GM12878 (cell line): ENCODE measurements at regions not wholly inside any gene's neighbourhood (a gene's known extent, or its start where the extent isn't known, plus 50 kb on each side); places are given as distances from the start of the nearest gene placed in this dataset.

Source experiments
- BMI1 ChIP-seq: fragments of 450-650 bp; IDR thresholded peaks from 2 replicates; pipeline ENCODE4 v1.6.1; 2016; ENCODE audit warnings: mild to moderate bottlenecking, moderate library complexity, borderline replicate concordance
- CHD1 ChIP-seq: IDR thresholded peaks from 2 replicates; pipeline ENCODE4 v1.6.1; 2012; ENCODE audit warnings: low read depth, low read length, improper control_type of control experiment
- EP300 ChIP-seq, 2 experiments: fragments of 150-350 bp in 1 of 2; IDR thresholded peaks; 2 replicates each; pipeline ENCODE4 v1.6.1; 2011 to 2012; ENCODE audit warnings: low read depth in 2 of 2, low read length in 2 of 2, borderline replicate concordance in 1 of 2, improper control_type of control experiment in 1 of 2, inconsistent platforms in 1 of 2; ENCODE audit not compliant: control insufficient read depth in 1 of 2
- EZH2 ChIP-seq: IDR thresholded peaks from 2 replicates; pipeline ENCODE4 v1.6.1; 2012; ENCODE audit warnings: low read depth, mild to moderate bottlenecking, control low read depth, inconsistent platforms, low read length, borderline replicate concordance; ENCODE audit not compliant: control insufficient read depth
- JUND ChIP-seq: IDR thresholded peaks from 2 replicates; pipeline ENCODE4 v1.6.1; 2012; ENCODE audit warnings: low read depth, mild to moderate bottlenecking, low read length, improper control_type of control experiment, moderate library complexity
- NR2C2 ChIP-seq: IDR thresholded peaks from 2 replicates; pipeline ENCODE4 v1.6.1; 2011; ENCODE audit warnings: borderline replicate concordance, low read depth; ENCODE audit not compliant: control insufficient read depth, insufficient read length
- NR2F1 ChIP-seq: fragments of 450-650 bp; conservative IDR thresholded peaks from 2 replicates; pipeline ENCODE4 v1.6.1; 2017; ENCODE audit warnings: mild to moderate bottlenecking
- POLR2A ChIP-seq: IDR thresholded peaks from 2 replicates; pipeline ENCODE4 v1.6.1; 2011; ENCODE audit warnings: low read depth, mild to moderate bottlenecking, low read length
- SRF ChIP-seq, 2 experiments: IDR thresholded peaks; 2 replicates each; pipeline ENCODE4 v1.6.1; 2011; ENCODE audit warnings: low read depth in 2 of 2, low read length in 2 of 2, mild to moderate bottlenecking in 1 of 2, moderate library complexity in 1 of 2
- TF ChIP-seq, protein P1 (sequence below): IDR thresholded peaks from 2 replicates; pipeline ENCODE4 v1.6.1; 2011; ENCODE audit warnings: borderline replicate concordance, low read depth, mild to moderate bottlenecking, moderate library complexity, mixed read lengths, low read length; ENCODE audit not compliant: insufficient read depth; ENCODE audit errors: extremely low read length
- TF ChIP-seq, protein P2 (sequence below): fragments of 150-350 bp; IDR thresholded peaks from 2 replicates; pipeline ENCODE4 v1.6.1; 2014; ENCODE audit warnings: mild to moderate bottlenecking, low read depth, low read length
- TF ChIP-seq, protein P3 (sequence below), 3 experiments: IDR thresholded peaks in 2 of 3; conservative IDR thresholded peaks in 1 of 3; 2 replicates each; pipeline ENCODE4 v1.5.1; 2011; ENCODE audit warnings: low read depth in 3 of 3, low read length in 3 of 3, mild to moderate bottlenecking in 3 of 3, control low read depth in 2 of 3, moderate library complexity in 2 of 3, inconsistent platforms in 1 of 3, mixed read lengths in 1 of 3; ENCODE audit not compliant: control insufficient read depth in 2 of 3, insufficient read depth in 1 of 3; ENCODE audit errors: extremely low read depth in 1 of 3

- TF ChIP-seq, protein P1, sequence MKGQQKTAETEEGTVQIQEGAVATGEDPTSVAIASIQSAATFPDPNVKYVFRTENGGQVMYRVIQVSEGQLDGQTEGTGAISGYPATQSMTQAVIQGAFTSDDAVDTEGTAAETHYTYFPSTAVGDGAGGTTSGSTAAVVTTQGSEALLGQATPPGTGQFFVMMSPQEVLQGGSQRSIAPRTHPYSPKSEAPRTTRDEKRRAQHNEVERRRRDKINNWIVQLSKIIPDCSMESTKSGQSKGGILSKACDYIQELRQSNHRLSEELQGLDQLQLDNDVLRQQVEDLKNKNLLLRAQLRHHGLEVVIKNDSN: no peak
- TF ChIP-seq, protein P2, sequence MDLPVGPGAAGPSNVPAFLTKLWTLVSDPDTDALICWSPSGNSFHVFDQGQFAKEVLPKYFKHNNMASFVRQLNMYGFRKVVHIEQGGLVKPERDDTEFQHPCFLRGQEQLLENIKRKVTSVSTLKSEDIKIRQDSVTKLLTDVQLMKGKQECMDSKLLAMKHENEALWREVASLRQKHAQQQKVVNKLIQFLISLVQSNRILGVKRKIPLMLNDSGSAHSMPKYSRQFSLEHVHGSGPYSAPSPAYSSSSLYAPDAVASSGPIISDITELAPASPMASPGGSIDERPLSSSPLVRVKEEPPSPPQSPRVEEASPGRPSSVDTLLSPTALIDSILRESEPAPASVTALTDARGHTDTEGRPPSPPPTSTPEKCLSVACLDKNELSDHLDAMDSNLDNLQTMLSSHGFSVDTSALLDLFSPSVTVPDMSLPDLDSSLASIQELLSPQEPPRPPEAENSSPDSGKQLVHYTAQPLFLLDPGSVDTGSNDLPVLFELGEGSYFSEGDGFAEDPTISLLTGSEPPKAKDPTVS: no peak
- TF ChIP-seq, protein P3, sequence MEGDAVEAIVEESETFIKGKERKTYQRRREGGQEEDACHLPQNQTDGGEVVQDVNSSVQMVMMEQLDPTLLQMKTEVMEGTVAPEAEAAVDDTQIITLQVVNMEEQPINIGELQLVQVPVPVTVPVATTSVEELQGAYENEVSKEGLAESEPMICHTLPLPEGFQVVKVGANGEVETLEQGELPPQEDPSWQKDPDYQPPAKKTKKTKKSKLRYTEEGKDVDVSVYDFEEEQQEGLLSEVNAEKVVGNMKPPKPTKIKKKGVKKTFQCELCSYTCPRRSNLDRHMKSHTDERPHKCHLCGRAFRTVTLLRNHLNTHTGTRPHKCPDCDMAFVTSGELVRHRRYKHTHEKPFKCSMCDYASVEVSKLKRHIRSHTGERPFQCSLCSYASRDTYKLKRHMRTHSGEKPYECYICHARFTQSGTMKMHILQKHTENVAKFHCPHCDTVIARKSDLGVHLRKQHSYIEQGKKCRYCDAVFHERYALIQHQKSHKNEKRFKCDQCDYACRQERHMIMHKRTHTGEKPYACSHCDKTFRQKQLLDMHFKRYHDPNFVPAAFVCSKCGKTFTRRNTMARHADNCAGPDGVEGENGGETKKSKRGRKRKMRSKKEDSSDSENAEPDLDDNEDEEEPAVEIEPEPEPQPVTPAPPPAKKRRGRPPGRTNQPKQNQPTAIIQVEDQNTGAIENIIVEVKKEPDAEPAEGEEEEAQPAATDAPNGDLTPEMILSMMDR (IDR thresholded peaks at IDR 0.05 in 2 of 3, conservative IDR thresholded peaks at IDR 0.05 in 1 of 3; ENCODE audit: control insufficient read depth in 2 of 3, extremely low read depth in 1 of 3, insufficient read depth in 1 of 3, low read depth in 3 of 3, low read length in 3 of 3): no peak
- TF ChIP-seq SRF (IDR thresholded peaks at IDR 0.05; ENCODE audit: low read depth in 2 of 2, low read length in 2 of 2): no peak
- no peak for TF ChIP-seq NR2F1
- TF ChIP-seq CHD1: no peak
- no peak for TF ChIP-seq EP300 (IDR thresholded peaks at IDR 0.05; ENCODE audit: borderline replicate concordance in 1 of 2, control insufficient read depth in 1 of 2, low read depth in 2 of 2, low read length in 2 of 2)
- TF ChIP-seq NR2C2: no peak
- no peak for TF ChIP-seq POLR2A
- TF ChIP-seq JUND: no peak
- TF ChIP-seq EZH2: no peak
- TF ChIP-seq BMI1: no peak
Measured at GRCh38 chr18:64233851-64234250, 85.0 kb upstream of the LINC00305 start.
